ENCODE measurements at regions not wholly inside any gene's neighbourhood (a gene's known extent, or its start where the extent isn't known, plus 50 kb on each side); places are given as distances from the start of the nearest gene placed in this dataset.

DNA sequence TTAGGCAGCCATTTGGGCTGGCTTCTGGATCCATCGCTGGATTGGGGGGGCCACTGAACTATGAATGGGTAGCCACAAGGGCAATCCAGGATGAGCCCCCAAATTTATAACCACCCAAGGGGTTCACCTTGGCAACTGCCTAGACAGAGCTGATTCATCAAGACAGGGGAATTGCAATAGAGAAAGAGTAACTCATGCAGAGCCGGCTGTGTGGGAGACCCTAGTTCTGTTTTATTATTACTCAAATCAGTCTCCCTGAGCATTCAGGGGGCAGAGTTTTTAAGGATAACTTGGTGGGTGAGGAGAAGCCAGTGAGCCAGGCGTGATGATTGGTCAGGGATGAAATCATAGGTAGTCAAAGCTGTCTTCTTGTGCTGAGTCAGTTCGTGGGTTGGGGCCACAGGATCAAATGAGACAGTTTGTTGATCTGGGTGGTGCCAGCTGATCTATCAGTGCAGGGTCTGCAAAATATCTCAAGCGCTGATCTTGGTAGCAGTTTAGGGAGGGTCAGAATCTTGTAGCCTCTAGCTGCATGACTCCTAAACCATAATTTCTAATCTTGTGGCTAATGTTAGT is 57.9 kb downstream of the DNAJB9 start:
- peaks cover 10% of the 10 kb centered on the region for H3K27me3 Mint-ChIP-seq
- H3K4me3 Mint-ChIP-seq, result no peak overlapping the region
- no peak for DNase-seq
- no peaks in the 10 kb centered on the region for H3K9me3 Mint-ChIP-seq
- no peaks in the 10 kb centered on the region for H3K36me3 Mint-ChIP-seq (ENCODE audit: low read depth)
- ChIA-PET CTCF (no interaction called here), POLR2A (no interaction called here)
- no peak overlapping the region for H3K27ac Mint-ChIP-seq
- ATAC-seq (ENCODE audit: low read depth), result no peak
- TF ChIP-seq, protein P1, sequence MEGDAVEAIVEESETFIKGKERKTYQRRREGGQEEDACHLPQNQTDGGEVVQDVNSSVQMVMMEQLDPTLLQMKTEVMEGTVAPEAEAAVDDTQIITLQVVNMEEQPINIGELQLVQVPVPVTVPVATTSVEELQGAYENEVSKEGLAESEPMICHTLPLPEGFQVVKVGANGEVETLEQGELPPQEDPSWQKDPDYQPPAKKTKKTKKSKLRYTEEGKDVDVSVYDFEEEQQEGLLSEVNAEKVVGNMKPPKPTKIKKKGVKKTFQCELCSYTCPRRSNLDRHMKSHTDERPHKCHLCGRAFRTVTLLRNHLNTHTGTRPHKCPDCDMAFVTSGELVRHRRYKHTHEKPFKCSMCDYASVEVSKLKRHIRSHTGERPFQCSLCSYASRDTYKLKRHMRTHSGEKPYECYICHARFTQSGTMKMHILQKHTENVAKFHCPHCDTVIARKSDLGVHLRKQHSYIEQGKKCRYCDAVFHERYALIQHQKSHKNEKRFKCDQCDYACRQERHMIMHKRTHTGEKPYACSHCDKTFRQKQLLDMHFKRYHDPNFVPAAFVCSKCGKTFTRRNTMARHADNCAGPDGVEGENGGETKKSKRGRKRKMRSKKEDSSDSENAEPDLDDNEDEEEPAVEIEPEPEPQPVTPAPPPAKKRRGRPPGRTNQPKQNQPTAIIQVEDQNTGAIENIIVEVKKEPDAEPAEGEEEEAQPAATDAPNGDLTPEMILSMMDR (IDR thresholded peaks at IDR 0.05), result no peak
- no peaks in the 10 kb centered on the region for H3K4me1 Mint-ChIP-seq
- intact Hi-C loops (cut with micrococcal nuclease), result no loop called here

DNA sequence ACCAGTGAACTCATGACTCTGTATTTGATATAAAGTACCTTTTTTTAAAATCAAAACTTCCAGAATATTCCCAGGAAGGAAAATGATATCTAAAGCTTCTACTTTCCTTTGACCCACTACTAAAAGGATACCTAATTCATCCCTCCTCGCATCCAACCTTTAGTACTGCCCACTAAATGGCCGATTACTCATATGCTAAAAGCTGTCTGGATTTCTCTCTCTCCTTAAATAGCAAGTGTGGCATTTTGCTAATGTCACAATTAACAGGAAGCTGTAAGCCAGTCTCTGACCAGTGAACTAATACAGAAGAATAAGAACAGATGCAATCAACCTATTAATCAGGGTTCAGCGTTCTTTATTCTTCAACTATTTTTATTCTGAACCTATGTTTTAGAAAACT is 59.0 kb downstream of the DNAJB9 start:
- H3K9me3 Mint-ChIP-seq, result no peaks in the 10 kb centered on the region
- no peak overlapping the region for H3K4me3 Mint-ChIP-seq

DNA sequence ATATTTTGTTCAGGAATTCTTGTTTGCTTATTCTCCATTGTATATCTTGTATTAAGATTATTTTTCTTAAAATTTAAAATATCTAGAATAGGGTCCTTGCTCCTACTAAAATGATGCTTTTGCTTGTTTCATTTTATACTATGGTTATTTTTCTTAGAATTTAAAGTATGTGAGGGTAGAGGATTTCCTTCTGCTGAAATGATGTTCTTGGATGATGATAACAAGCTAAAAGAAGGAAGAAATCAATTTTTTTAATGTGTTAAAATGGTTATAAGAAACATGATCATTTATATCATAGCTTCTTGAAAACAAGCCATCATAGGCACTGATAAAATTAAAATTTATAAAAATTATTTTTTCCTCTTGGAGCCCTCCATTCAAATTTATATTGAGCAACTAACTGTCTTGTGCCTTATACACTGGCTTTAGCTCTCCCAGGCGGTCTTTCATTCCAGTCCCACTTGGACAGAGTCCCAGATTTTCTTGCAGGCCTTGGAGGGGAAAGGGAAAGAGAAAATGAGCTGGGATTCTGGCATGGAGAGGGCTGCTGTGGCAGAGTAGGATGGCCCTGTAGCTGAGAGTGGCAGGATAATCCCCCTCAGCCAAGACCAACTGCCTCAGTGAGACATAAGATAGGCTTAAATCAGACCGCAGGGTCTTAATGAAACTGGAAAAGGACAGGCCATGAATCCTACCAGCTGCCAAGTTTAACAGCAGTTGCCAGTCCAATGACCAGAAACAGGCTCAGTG is 60.2 kb downstream of the DNAJB9 start:
- POLR2A ChIA-PET, result no interaction called here
- H3K9me3 Mint-ChIP-seq, result peaks cover 3% of the 10 kb centered on the region
- CTCF ChIA-PET, result no interaction called here

More for the DNA sequence above, 59.0 kb downstream of the DNAJB9 start:
- H3K27ac Mint-ChIP-seq, result no peak overlapping the region
- H3K4me1 Mint-ChIP-seq, result no peaks in the 10 kb centered on the region
- intact Hi-C loops (cut with micrococcal nuclease), result no loop called here
- ChIA-PET POLR2A (no interaction called here), CTCF (no interaction called here)
- peaks cover 13% of the 10 kb centered on the region for H3K27me3 Mint-ChIP-seq
- H3K36me3 Mint-ChIP-seq (ENCODE audit: low read depth), result no peaks in the 10 kb centered on the region
- DNase-seq (no peak), ATAC-seq (ENCODE audit: low read depth) (no peak)
- TF ChIP-seq, protein P1 (IDR thresholded peaks at IDR 0.05), result no peak

DNA sequence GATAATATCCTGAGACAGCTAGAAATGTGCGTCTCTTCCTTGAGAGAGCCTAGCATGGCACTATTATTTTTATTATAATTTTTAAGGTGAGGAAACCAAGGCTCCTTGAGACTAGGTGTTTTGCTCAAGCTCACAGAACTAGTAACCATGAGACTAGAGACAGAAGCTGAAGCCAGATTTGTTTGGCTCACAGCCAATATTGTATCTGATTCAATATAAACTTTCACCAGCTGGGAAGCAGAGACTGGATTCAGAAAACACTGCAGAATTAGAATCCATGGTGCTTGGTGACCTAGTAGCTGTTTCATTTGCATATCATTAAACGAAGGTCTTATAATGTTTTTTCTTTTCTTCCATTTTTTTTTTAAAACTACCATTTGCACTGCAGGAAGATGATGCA is 64.4 kb downstream of the DNAJB9 start:
- peaks cover 3% of the 10 kb centered on the region for H3K9me3 Mint-ChIP-seq
- no peaks in the 10 kb centered on the region for H3K4me1 Mint-ChIP-seq
- CTCF ChIA-PET, result no interaction called here
- TF ChIP-seq, protein P1 (IDR thresholded peaks at IDR 0.05), result no peak
- intact Hi-C loops (cut with micrococcal nuclease), result no loop called here
- no peak overlapping the region for H3K4me3 Mint-ChIP-seq
- H3K27me3 Mint-ChIP-seq, result peaks cover 6% of the 10 kb centered on the region
- ATAC-seq (ENCODE audit: low read depth), result no peak
- POLR2A ChIA-PET, result no interaction called here
- DNase-seq, result no peak
- H3K27ac Mint-ChIP-seq, result no peak overlapping the region
- H3K36me3 Mint-ChIP-seq (ENCODE audit: low read depth), result no peaks in the 10 kb centered on the region

More for the DNA sequence above, 60.2 kb downstream of the DNAJB9 start:
- intact Hi-C loops (cut with micrococcal nuclease), result no loop called here
- Mint-ChIP-seq H3K27me3 (peaks cover 9% of the 10 kb centered on the region), H3K4me3 (no peak overlapping the region), H3K36me3 (ENCODE audit: low read depth) (no peaks in the 10 kb centered on the region), H3K4me1 (no peaks in the 10 kb centered on the region), H3K27ac (no peak overlapping the region)
- ATAC-seq (ENCODE audit: low read depth), result no peak
- no peak for DNase-seq
- TF ChIP-seq, protein P1 (IDR thresholded peaks at IDR 0.05), result no peak

DNA sequence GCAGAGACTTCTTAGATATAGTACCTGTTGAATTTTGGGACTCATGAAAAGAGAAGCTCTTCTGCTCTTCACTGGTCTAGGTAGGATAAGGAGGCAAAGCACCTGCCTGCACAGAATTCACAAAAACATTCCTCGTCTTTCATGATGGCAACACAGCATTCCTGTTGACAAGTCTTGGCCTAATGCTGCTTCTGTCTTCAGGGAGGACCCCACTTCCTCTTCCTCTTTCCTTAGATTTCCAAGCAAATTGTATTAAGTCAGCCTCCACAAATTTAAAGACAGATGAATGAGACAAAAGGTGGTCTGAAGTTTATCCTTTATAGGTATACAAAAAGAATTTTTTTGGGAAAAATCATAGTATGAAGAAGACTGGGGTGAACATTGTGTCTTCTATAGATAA is 64.9 kb downstream of the DNAJB9 start:
- DNase-seq (no peak), ATAC-seq (ENCODE audit: low read depth) (no peak)
- ChIA-PET POLR2A (no interaction called here), CTCF (no interaction called here)
- H3K27ac Mint-ChIP-seq, result no peak overlapping the region
- H3K9me3 Mint-ChIP-seq, result peaks cover 3% of the 10 kb centered on the region
- peaks cover 6% of the 10 kb centered on the region for H3K27me3 Mint-ChIP-seq
- no peaks in the 10 kb centered on the region for H3K4me1 Mint-ChIP-seq
- no peaks in the 10 kb centered on the region for H3K36me3 Mint-ChIP-seq (ENCODE audit: low read depth)
- TF ChIP-seq, protein P1 (IDR thresholded peaks at IDR 0.05), result no peak
- H3K4me3 Mint-ChIP-seq, result no peak overlapping the region
- intact Hi-C loops (cut with micrococcal nuclease), result no loop called here
